ENCODE measurements at regions not wholly inside any gene's neighbourhood (a gene's known extent, or its start where the extent isn't known, plus 50 kb on each side); places are given as distances from the start of the nearest gene placed in this dataset.

- TF ChIP-seq CTCF (IDR thresholded peaks at IDR 0.05) (no peak), POLR2A (IDR thresholded peaks at IDR 0.05) (no peak)
Observed at GRCh38 chr10:78619896-78620295, 448.9 kb upstream of the ZMIZ1 start.

All from right lobe of liver (tissue), 4 donors.